GM23338 (cell line): ENCODE measurements at regions not wholly inside any gene's neighbourhood (a gene's known extent, or its start where the extent isn't known, plus 50 kb on each side); places are given as distances from the start of the nearest gene placed in this dataset.

Source experiments
- ATAC-seq: fragments of 200-7000 bp; cut with Tn5 transposase; 3 replicates; pipeline ENCODE4 v1.9.1; 2020
- DNase-seq: peaks from one replicate; pipeline ENCODE4 v3.0.0-alpha.2; 2015; ENCODE audit warnings: low spot score
- H2AFZ ChIP-seq: fragments of 200-600 bp; sonication (generic); 2 replicates; pipeline ENCODE4 v1.8.0; 2016; ENCODE audit warnings: antibody characterized with exemption, mild to moderate bottlenecking, moderate library complexity
- H3F3A ChIP-seq: fragments of 200-600 bp; sonication (generic); replicated peaks from 2 replicates; pipeline ENCODE4 v1.8.0; 2017; ENCODE audit warnings: antibody characterized with exemption, mixed run types, low read depth
- H3K27ac ChIP-seq: fragments of 200-600 bp; sonication (generic); 2 replicates; pipeline ENCODE4 v1.6.1; 2016; ENCODE audit warnings: low read depth
- H3K27me3 ChIP-seq: fragments of 200-600 bp; sonication (generic); 2 replicates; pipeline ENCODE4 v1.8.0; 2016; ENCODE audit warnings: mild to moderate bottlenecking, mixed run types, moderate library complexity; ENCODE audit not compliant: insufficient read depth
- H3K36me3 ChIP-seq: fragments of 200-600 bp; sonication (generic); 2 replicates; pipeline ENCODE4 v1.8.0; 2016; ENCODE audit warnings: mild to moderate bottlenecking; ENCODE audit not compliant: insufficient read depth
- H3K4me1 ChIP-seq: fragments of 200-600 bp; sonication (generic); 2 replicates; pipeline ENCODE4 v1.8.0; 2016; ENCODE audit warnings: mild to moderate bottlenecking, moderate library complexity; ENCODE audit not compliant: insufficient read depth
- H3K4me2 ChIP-seq: fragments of 200-600 bp; sonication (generic); 2 replicates; pipeline ENCODE4 v1.7.1; 2017; ENCODE audit warnings: mixed run types
- H3K4me3 ChIP-seq: fragments of 200-600 bp; sonication (generic); 2 replicates; pipeline ENCODE4 v1.6.1; 2016; ENCODE audit warnings: mixed run types
- H3K79me2 ChIP-seq: fragments of 200-600 bp; sonication (generic); replicated peaks from 2 replicates; pipeline ENCODE4 v1.8.0; 2017; ENCODE audit warnings: mild to moderate bottlenecking; ENCODE audit not compliant: insufficient read depth
- H3K9me2 ChIP-seq: fragments of 200-600 bp; sonication (generic); 2 replicates; pipeline ENCODE4 v1.8.0; 2017; ENCODE audit not compliant: insufficient read depth
- H4K20me1 ChIP-seq: fragments of 200-600 bp; sonication (generic); replicated peaks from 2 replicates; pipeline ENCODE4 v1.8.0; 2017; ENCODE audit warnings: mild to moderate bottlenecking; ENCODE audit not compliant: insufficient read depth
- H3K27ac Mint-ChIP-seq: 2 replicates; pipeline ENCODE4 v1.8.0; 2020; ENCODE audit warnings: inconsistent platforms, mild to moderate bottlenecking, moderate library complexity, mixed read lengths
- H3K27me3 Mint-ChIP-seq: 3 replicates; pipeline ENCODE4 v1.8.0; 2022; ENCODE audit warnings: low read depth, mild to moderate bottlenecking, moderate library complexity, mixed read lengths, inconsistent platforms; ENCODE audit not compliant: insufficient read depth, poor library complexity
- H3K36me3 Mint-ChIP-seq: 3 replicates; pipeline ENCODE4 v1.8.0; 2021; ENCODE audit warnings: low read depth, mild to moderate bottlenecking, inconsistent platforms, moderate library complexity, mixed read lengths
- H3K4me1 Mint-ChIP-seq: 3 replicates; pipeline ENCODE4 v1.8.0; 2020; ENCODE audit warnings: mild to moderate bottlenecking, inconsistent platforms, mixed read lengths
- H3K4me3 Mint-ChIP-seq: 3 replicates; pipeline ENCODE4 v1.8.0; 2021; ENCODE audit warnings: moderate library complexity, mild to moderate bottlenecking, inconsistent platforms, mixed read lengths
- H3K9me3 Mint-ChIP-seq: 3 replicates; pipeline ENCODE4 v1.8.0; 2020; ENCODE audit warnings: moderate library complexity, mild to moderate bottlenecking, inconsistent platforms, mixed read lengths
- CREB1 ChIP-seq: fragments of 250-450 bp; sonication (Bioruptor Pico); IDR thresholded peaks from 2 replicates; pipeline ENCODE4 v1.5.0; 2020; ENCODE audit warnings: low read depth, mild to moderate bottlenecking, moderate library complexity
- CTCF ChIP-seq, 2 experiments: fragments of 200-600 bp in 1 of 2; sonication (generic) in 1 of 2; conservative IDR thresholded peaks; 2 replicates each; pipeline versions ENCODE4 v1.5.1 to v1.6.1; 2016 to 2017; ENCODE audit warnings: antibody characterized with exemption in 2 of 2, low read depth in 2 of 2, mild to moderate bottlenecking in 2 of 2, moderate library complexity in 1 of 2
- ETS1 ChIP-seq: IDR thresholded peaks from 2 replicates; pipeline ENCODE4 v1.6.1; 2016; ENCODE audit warnings: antibody characterized with exemption
- EZH2 ChIP-seq: fragments of 200-600 bp; sonication (generic); IDR thresholded peaks from one replicate; pipeline ENCODE4 v1.8.0; 2017; ENCODE audit warnings: antibody characterized with exemption, mild to moderate bottlenecking, low read depth; ENCODE audit not compliant: unreplicated experiment
- EZH2phosphoT487 ChIP-seq: fragments of 200-600 bp; sonication (generic); IDR thresholded peaks from one replicate; pipeline ENCODE4 v1.8.1; 2018; ENCODE audit warnings: antibody characterized with exemption; ENCODE audit not compliant: unreplicated experiment
- JUNB ChIP-seq: IDR thresholded peaks from one replicate; pipeline ENCODE4 v1.6.1; 2016; ENCODE audit warnings: antibody characterized with exemption; ENCODE audit not compliant: unreplicated experiment
- NANOG ChIP-seq: IDR thresholded peaks from 2 replicates; pipeline ENCODE4 v1.6.1; 2016; ENCODE audit warnings: antibody characterized with exemption, borderline replicate concordance
- POLR2AphosphoS5 ChIP-seq: IDR thresholded peaks from 2 replicates; pipeline ENCODE4 v1.6.1; 2016; ENCODE audit warnings: antibody characterized with exemption, low read depth
- STAT1 ChIP-seq: IDR thresholded peaks from one replicate; pipeline ENCODE4 v1.6.1; 2016; ENCODE audit warnings: antibody characterized with exemption; ENCODE audit not compliant: unreplicated experiment
- ZNF114 ChIP-seq: fragments of 250-450 bp; sonication (Bioruptor Pico); IDR thresholded peaks from 2 replicates; pipeline ENCODE4 v1.5.0; 2020; ENCODE audit warnings: mild to moderate bottlenecking, moderate library complexity
- ZNF331 ChIP-seq: fragments of 250-450 bp; sonication (Bioruptor Pico); IDR thresholded peaks from 2 replicates; pipeline ENCODE4 v1.5.0; 2020; ENCODE audit warnings: low read depth, mild to moderate bottlenecking, moderate library complexity
- ZNF462 ChIP-seq: fragments of 250-450 bp; sonication (Bioruptor Pico); IDR thresholded peaks from 2 replicates; pipeline ENCODE4 v1.5.0; 2020; ENCODE audit warnings: mild to moderate bottlenecking, moderate library complexity
- TF ChIP-seq, protein P1 (sequence below): IDR thresholded peaks from one replicate; pipeline ENCODE4 v1.6.1; 2018; ENCODE audit warnings: antibody characterized with exemption; ENCODE audit not compliant: unreplicated experiment

- no peaks in the 10 kb centered on the region for H3F3A ChIP-seq
- H3K4me3 ChIP-seq = no peak overlapping the region
- H3K79me2 ChIP-seq = no peaks in the 10 kb centered on the region
- H3K27me3 ChIP-seq = no peaks in the 10 kb centered on the region
- peaks cover 5% of the 10 kb centered on the region; the same call in 1 of the 2 replicates for H3K4me1 ChIP-seq
- no peak overlapping the region; the same call in 1 of the 2 replicates for H2AFZ ChIP-seq
- ATAC-seq (no peak), DNase-seq (no peak)
- TF ChIP-seq POLR2AphosphoS5 = no peak
- TF ChIP-seq, protein P1, sequence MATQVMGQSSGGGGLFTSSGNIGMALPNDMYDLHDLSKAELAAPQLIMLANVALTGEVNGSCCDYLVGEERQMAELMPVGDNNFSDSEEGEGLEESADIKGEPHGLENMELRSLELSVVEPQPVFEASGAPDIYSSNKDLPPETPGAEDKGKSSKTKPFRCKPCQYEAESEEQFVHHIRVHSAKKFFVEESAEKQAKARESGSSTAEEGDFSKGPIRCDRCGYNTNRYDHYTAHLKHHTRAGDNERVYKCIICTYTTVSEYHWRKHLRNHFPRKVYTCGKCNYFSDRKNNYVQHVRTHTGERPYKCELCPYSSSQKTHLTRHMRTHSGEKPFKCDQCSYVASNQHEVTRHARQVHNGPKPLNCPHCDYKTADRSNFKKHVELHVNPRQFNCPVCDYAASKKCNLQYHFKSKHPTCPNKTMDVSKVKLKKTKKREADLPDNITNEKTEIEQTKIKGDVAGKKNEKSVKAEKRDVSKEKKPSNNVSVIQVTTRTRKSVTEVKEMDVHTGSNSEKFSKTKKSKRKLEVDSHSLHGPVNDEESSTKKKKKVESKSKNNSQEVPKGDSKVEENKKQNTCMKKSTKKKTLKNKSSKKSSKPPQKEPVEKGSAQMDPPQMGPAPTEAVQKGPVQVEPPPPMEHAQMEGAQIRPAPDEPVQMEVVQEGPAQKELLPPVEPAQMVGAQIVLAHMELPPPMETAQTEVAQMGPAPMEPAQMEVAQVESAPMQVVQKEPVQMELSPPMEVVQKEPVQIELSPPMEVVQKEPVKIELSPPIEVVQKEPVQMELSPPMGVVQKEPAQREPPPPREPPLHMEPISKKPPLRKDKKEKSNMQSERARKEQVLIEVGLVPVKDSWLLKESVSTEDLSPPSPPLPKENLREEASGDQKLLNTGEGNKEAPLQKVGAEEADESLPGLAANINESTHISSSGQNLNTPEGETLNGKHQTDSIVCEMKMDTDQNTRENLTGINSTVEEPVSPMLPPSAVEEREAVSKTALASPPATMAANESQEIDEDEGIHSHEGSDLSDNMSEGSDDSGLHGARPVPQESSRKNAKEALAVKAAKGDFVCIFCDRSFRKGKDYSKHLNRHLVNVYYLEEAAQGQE = no peak
- no peak for TF ChIP-seq ETS1
- TF ChIP-seq CTCF (conservative IDR thresholded peaks at IDR 0.05; ENCODE audit: low read depth in 2 of 2) = no peak
- no peak for TF ChIP-seq NANOG
- no peak for TF ChIP-seq JUNB
- TF ChIP-seq EZH2 = no peak
- no peak for TF ChIP-seq EZH2phosphoT487
- TF ChIP-seq ZNF331 (CRISPR knock-in tag) = no peak
- TF ChIP-seq STAT1 = no peak
- TF ChIP-seq ZNF114 (CRISPR knock-in tag) = no peak
- no peak for TF ChIP-seq CREB1 (CRISPR knock-in tag)
- no peak for TF ChIP-seq ZNF462 (CRISPR knock-in tag)
- no peak overlapping the region for H3K27ac ChIP-seq
- Mint-ChIP-seq H3K27ac (no peak overlapping the region), H3K4me3 (no peak overlapping the region), H3K36me3 (peaks cover 13% of the 10 kb centered on the region), H3K27me3 (peaks cover 15% of the 10 kb centered on the region), H3K4me1 (peaks cover 17% of the 10 kb centered on the region), H3K9me3 (peaks cover 27% of the 10 kb centered on the region)
- no peaks in the 10 kb centered on the region for H3K9me2 ChIP-seq
- H3K4me2 ChIP-seq = no peak overlapping the region
- peaks cover 6% of the 10 kb centered on the region; the same call in 1 of the 2 replicates for H3K36me3 ChIP-seq
- H4K20me1 ChIP-seq = no peaks in the 10 kb centered on the region
Measured at GRCh38 chr7:149706398-149706797, 67.0 kb downstream of the ZNF467 start.
